IMR-90 (cell line): ENCODE measurements at regions not wholly inside any gene's neighbourhood (a gene's known extent, or its start where the extent isn't known, plus 50 kb on each side); places are given as distances from the start of the nearest gene placed in this dataset.

Source experiments
- ATAC-seq: fragments of 200-7000 bp; cut with Tn5 transposase; 2 replicates; pipeline ENCODE4 v1.9.1; 2020; ENCODE audit warnings: low read depth, mild to moderate bottlenecking, moderate library complexity
- BruUV-seq: library from RNA; stranded (reverse); fragments of 400-500 nt; replicated peaks from 2 replicates; lab custom pipeline; 2021; lab: Mats Ljungman, UMichigan
- CTCF ChIA-PET: fragments of 300-600 bp; formaldehyde crosslinking; extraction: SDS; loops from one replicate; lab custom pipeline; 2021; ENCODE audit warnings: antibody characterized with exemption; lab: Yijun Ruan, JAX
- POLR2A ChIA-PET: fragments of 300-600 bp; sonication (Branson Sonifier 250); formaldehyde crosslinking; loops from one replicate; lab custom pipeline; 2022; ENCODE audit warnings: antibody characterized with exemption; ENCODE audit not compliant: unreplicated experiment; lab: Charles Lee
- DNase-seq: peaks from one replicate; pipeline ENCODE4 v3.0.0; 2013
- H2AFZ ChIP-seq: replicated peaks from 2 replicates; pipeline ENCODE3; 2013; ENCODE audit warnings: low read length, mild to moderate bottlenecking; ENCODE audit not compliant: poor library complexity
- H2AK5ac ChIP-seq: 2 replicates; pipeline ENCODE4 v1.6.1; 2013; ENCODE audit warnings: low read depth, low read length, inconsistent platforms
- H2AK9ac ChIP-seq: replicated peaks from 2 replicates; pipeline ENCODE3; 2013; ENCODE audit warnings: mild to moderate bottlenecking, low read depth, low read length, moderate library complexity; ENCODE audit not compliant: poor library complexity
- H2BK120ac ChIP-seq: 2 replicates; pipeline ENCODE4 v1.6.1; 2013; ENCODE audit warnings: low read depth, low read length, inconsistent platforms
- H2BK15ac ChIP-seq: 3 replicates; pipeline ENCODE4 v1.6.1; 2013; ENCODE audit warnings: low read depth, low read length, inconsistent platforms
- H2BK20ac ChIP-seq: 2 replicates; pipeline ENCODE4 v1.6.1; 2013; ENCODE audit warnings: low read depth, mild to moderate bottlenecking, inconsistent platforms, low read length, moderate library complexity
- H2BK5ac ChIP-seq: 2 replicates; pipeline ENCODE4 v1.6.1; 2013; ENCODE audit warnings: mild to moderate bottlenecking, low read depth, low read length, inconsistent platforms; ENCODE audit not compliant: poor library complexity, severe bottlenecking
- H3K14ac ChIP-seq: replicated peaks from 2 replicates; pipeline ENCODE4 v1.6.1; 2013; ENCODE audit warnings: low read depth, low read length, inconsistent platforms
- H3K18ac ChIP-seq: 2 replicates; pipeline ENCODE4 v1.6.1; 2013; ENCODE audit warnings: low read depth, low read length, control low read depth
- H3K23ac ChIP-seq: 2 replicates; pipeline ENCODE4 v1.6.1; 2013; ENCODE audit warnings: low read depth, low read length, inconsistent platforms
- H3K27ac ChIP-seq: 2 replicates; pipeline ENCODE4 v1.5.1; 2013; ENCODE audit warnings: mild to moderate bottlenecking, control low read depth, low read length; ENCODE audit not compliant: insufficient read depth
- H3K27me3 ChIP-seq: 2 replicates; pipeline ENCODE4 v1.6.1; 2013; ENCODE audit warnings: low read length; ENCODE audit not compliant: control insufficient read depth, insufficient read depth
- H3K36me3 ChIP-seq: 2 replicates; pipeline ENCODE4 v1.6.1; 2013; ENCODE audit warnings: low read length, mixed read lengths; ENCODE audit not compliant: control insufficient read depth, insufficient read depth
- H3K4ac ChIP-seq: 2 replicates; pipeline ENCODE4 v1.6.1; 2013; ENCODE audit warnings: low read depth, low read length, inconsistent platforms
- H3K4me1 ChIP-seq: 2 replicates; pipeline ENCODE4 v1.6.1; 2013; ENCODE audit warnings: low read length, mixed read lengths; ENCODE audit not compliant: control insufficient read depth, insufficient read depth
- H3K4me2 ChIP-seq: 2 replicates; pipeline ENCODE4 v1.6.1; 2013; ENCODE audit warnings: low read depth, mild to moderate bottlenecking, control low read depth, low read length, moderate library complexity
- H3K4me3 ChIP-seq: 2 replicates; pipeline ENCODE4 v1.5.1; 2013; ENCODE audit warnings: low read depth, mild to moderate bottlenecking, control low read depth, low read length, moderate library complexity; ENCODE audit not compliant: insufficient read depth
- H3K56ac ChIP-seq: 2 replicates; pipeline ENCODE4 v1.6.1; 2013; ENCODE audit warnings: low read length, inconsistent platforms; ENCODE audit not compliant: insufficient read depth; ENCODE audit errors: extremely low read depth
- H3K79me1 ChIP-seq, 2 experiments: 2 replicates each; pipeline ENCODE4 v1.6.1; 2013; ENCODE audit warnings: low read length in 2 of 2, inconsistent platforms in 1 of 2, low read depth in 1 of 2
- H3K9ac ChIP-seq: 2 replicates; pipeline ENCODE4 v1.6.1; 2013; ENCODE audit warnings: low read depth, low read length, control low read depth
- H3K9me1 ChIP-seq: 2 replicates; pipeline ENCODE4 v1.6.1; 2013; ENCODE audit warnings: low read length, inconsistent platforms; ENCODE audit not compliant: insufficient read depth
- H3K9me3 ChIP-seq: 2 replicates; pipeline ENCODE4 v1.6.1; 2013; ENCODE audit warnings: low read length; ENCODE audit not compliant: control insufficient read depth, insufficient read depth
- H4K20me1 ChIP-seq: 2 replicates; pipeline ENCODE4 v1.6.1; 2013; ENCODE audit warnings: low read length, inconsistent platforms; ENCODE audit not compliant: insufficient read depth
- H4K5ac ChIP-seq: 2 replicates; pipeline ENCODE4 v1.6.1; 2013; ENCODE audit warnings: mild to moderate bottlenecking, low read depth, low read length, control low read depth
- H4K8ac ChIP-seq, 2 experiments: 2 replicates each; pipeline ENCODE4 v1.6.1; 2013; ENCODE audit warnings: low read depth in 2 of 2, low read length in 2 of 2, control low read depth in 1 of 2, inconsistent platforms in 1 of 2
- H4K91ac ChIP-seq: 2 replicates; pipeline ENCODE4 v1.6.1; 2013; ENCODE audit warnings: low read depth, low read length, inconsistent platforms; ENCODE audit not compliant: insufficient read depth
- BHLHE40 ChIP-seq: fragments of 150-350 bp; IDR thresholded peaks from 2 replicates; pipeline ENCODE4 v1.6.1; 2016; ENCODE audit warnings: mild to moderate bottlenecking, low read depth, low read length
- MAFK ChIP-seq: IDR thresholded peaks from 2 replicates; pipeline ENCODE4 v1.6.1; 2012; ENCODE audit warnings: low read depth, low read length, improper control_type of control experiment
- dilution Hi-C: fragments of 300-500 bp; cut with HindIII; formaldehyde crosslinking; loops from one replicate; pipeline ENCODE4 v1.14.3; 2018; ENCODE audit warnings: low sequenced_read_pairs; ENCODE audit not compliant: unreplicated experiment
- in situ Hi-C: fragments of 300-500 bp; cut with MboI; formaldehyde crosslinking; loops from 3 replicates; pipeline ENCODE4 v1.14.3; 2019; ENCODE audit warnings: low sequenced_read_pairs, inconsistent platforms, mixed read lengths
- intact Hi-C: fragments of 100-400 bp; cut with micrococcal nuclease; formaldehyde crosslinking; loops from 2 replicates; pipeline ENCODE4 v1.10.0; 2022

GRCh38 chr10:44087403-44087802, 297.5 kb downstream of the CXCL12 start:
- Histone ChIP-seq H3K9me3 (peaks cover 3% of the 10 kb centered on the region; the same call in 1 of the 2 replicates), H3K27me3 (peaks cover 5% of the 10 kb centered on the region), H3K4me1 (no peaks in the 10 kb centered on the region), H3K23ac (no peak overlapping the region), H2BK5ac (no peak overlapping the region), H3K79me1 (no peaks in the 10 kb centered on the region), H3K56ac (no peak overlapping the region), H3K9me1 (no peaks in the 10 kb centered on the region), H2AFZ (no peak overlapping the region), H2BK120ac (no peak overlapping the region), H4K20me1 (no peaks in the 10 kb centered on the region), H3K14ac (no peak overlapping the region), H3K4me2 (no peak overlapping the region), H4K91ac (no peak overlapping the region), H2AK5ac (no peak overlapping the region), H3K18ac (no peak overlapping the region), H2BK15ac (no peak overlapping the region), H2BK20ac (no peak overlapping the region), H3K4me3 (no peak overlapping the region), H3K4ac (no peak overlapping the region), H4K5ac (no peak overlapping the region), H4K8ac (no peak overlapping the region), H2AK9ac (no peak overlapping the region), H3K36me3 (no peaks in the 10 kb centered on the region), H3K9ac (no peak overlapping the region), H3K27ac (no peak overlapping the region)
- no peak for TF ChIP-seq BHLHE40
- TF ChIP-seq MAFK: no peak
- dilution Hi-C loops (no loop called here), in situ Hi-C loops (no loop called here), intact Hi-C loops (no loop called here)
- BruUV-seq: no TSS peak
- ATAC-seq (no peak), DNase-seq (no peak)
- ChIA-PET POLR2A (no interaction called here), CTCF (no interaction called here)
